SK-N-SH (cell line): ENCODE measurements at regions not wholly inside any gene's neighbourhood (a gene's known extent, or its start where the extent isn't known, plus 50 kb on each side); places are given as distances from the start of the nearest gene placed in this dataset.

ENCODE experiments used
- CTCF ChIA-PET: fragments of 300-600, 350-600 bp; formaldehyde crosslinking; extraction: SDS; loops from one replicate; lab custom pipeline; 2021; lab: Yijun Ruan, JAX
- POLR2A ChIA-PET: fragments of 350-600 bp; sonication (Branson Sonifier 250); formaldehyde crosslinking; extraction: SDS; loops from one replicate; lab custom pipeline; 2020; ENCODE audit warnings: antibody characterized with exemption, inconsistent platforms; lab: Yijun Ruan, JAX
- DNase-seq: peaks from one replicate; pipeline ENCODE4 v3.0.0; 2012
- H2AFZ ChIP-seq: fragments of 200-600 bp; sonication (generic); 2 replicates; pipeline ENCODE4 v1.8.1; 2016; ENCODE audit warnings: antibody characterized with exemption, mild to moderate bottlenecking, low read depth
- H3F3A ChIP-seq: fragments of 200-600 bp; sonication (generic); replicated peaks from 2 replicates; pipeline ENCODE3; 2016; ENCODE audit warnings: antibody characterized with exemption, mild to moderate bottlenecking; ENCODE audit not compliant: insufficient read depth
- H3K27ac ChIP-seq, 2 experiments: fragments of 200-500 bp in 1 of 2; fragments of 200-600 bp in 1 of 2; sonication (Bioruptor generic) in 1 of 2; sonication (generic), shearing (Covaris generic) in 1 of 2; 2 replicates each; pipeline versions ENCODE4 v1.5.1 to v1.6.1; 2014 to 2016; ENCODE audit warnings: low read depth in 2 of 2, inconsistent platforms in 1 of 2, low read length in 1 of 2, mild to moderate bottlenecking in 1 of 2, mixed read lengths in 1 of 2
- H3K27me3 ChIP-seq: fragments of 200-600 bp; sonication (generic), shearing (Covaris generic); 2 replicates; pipeline ENCODE4 v1.6.1; 2016; ENCODE audit warnings: mixed run types; ENCODE audit not compliant: insufficient read depth
- H3K36me3 ChIP-seq, 2 experiments: fragments of 200-500 bp in 1 of 2; fragments of 200-600 bp in 1 of 2; sonication (Bioruptor generic) in 1 of 2; sonication (generic) in 1 of 2; replicated peaks in 1 of 2; 2 replicates each; pipeline versions ENCODE3 to v1.5.1; 2014 to 2016; ENCODE audit warnings: low read length in 1 of 2, mild to moderate bottlenecking in 1 of 2; ENCODE audit not compliant: insufficient read depth in 2 of 2, control insufficient read depth in 1 of 2
- H3K4me1 ChIP-seq, 2 experiments: fragments of 200-500 bp in 1 of 2; fragments of 200-600 bp in 1 of 2; sonication (Bioruptor generic) in 1 of 2; sonication (generic), shearing (Covaris generic) in 1 of 2; 2 replicates each; pipeline versions ENCODE4 v1.5.1 to v1.6.1; 2014 to 2016; ENCODE audit warnings: low read depth in 1 of 2, low read length in 1 of 2, mixed run types in 1 of 2; ENCODE audit not compliant: insufficient read depth in 2 of 2, control insufficient read depth in 1 of 2
- H3K4me2 ChIP-seq: fragments of 200-600 bp; sonication (generic), shearing (Covaris generic); 2 replicates; pipeline ENCODE4 v1.6.1; 2017; ENCODE audit warnings: mixed run types
- H3K4me3 ChIP-seq, 2 experiments: fragments of 200-500 bp in 1 of 2; fragments of 200-600 bp in 1 of 2; sonication (Bioruptor generic) in 1 of 2; sonication (generic), shearing (Covaris generic) in 1 of 2; 2 replicates each; pipeline versions ENCODE4 v1.5.1 to v1.8.1; 2014 to 2016; ENCODE audit warnings: low read depth in 2 of 2, inconsistent platforms in 1 of 2, low read length in 1 of 2, mild to moderate bottlenecking in 1 of 2, mixed read lengths in 1 of 2, moderate library complexity in 1 of 2
- H3K79me2 ChIP-seq: fragments of 200-600 bp; sonication (generic); 2 replicates; pipeline ENCODE4 v1.8.1; 2017; ENCODE audit warnings: mild to moderate bottlenecking; ENCODE audit not compliant: insufficient read depth
- H3K9ac ChIP-seq: fragments of 200-600 bp; sonication (generic); 2 replicates; pipeline ENCODE4 v1.6.1; 2017; ENCODE audit warnings: mixed run types
- H3K9me2 ChIP-seq: fragments of 200-600 bp; sonication (generic); 2 replicates; pipeline ENCODE4 v1.6.1; 2017; ENCODE audit warnings: mixed run types
- H3K9me3 ChIP-seq: fragments of 200-600 bp; sonication (generic); 2 replicates; pipeline ENCODE4 v1.6.1; 2017; ENCODE audit warnings: mixed run types, mild to moderate bottlenecking, moderate library complexity
- H4K20me1 ChIP-seq: fragments of 200-600 bp; sonication (generic); 2 replicates; pipeline ENCODE4 v1.6.1; 2017; ENCODE audit warnings: mild to moderate bottlenecking, mixed run types; ENCODE audit not compliant: insufficient read depth
- EZH2phosphoT487 ChIP-seq: fragments of 200-600 bp; sonication (generic); IDR thresholded peaks from 2 replicates; pipeline ENCODE4 v1.6.1; 2017; ENCODE audit warnings: low read depth, mixed run types, mild to moderate bottlenecking, antibody characterized with exemption, moderate library complexity, borderline replicate concordance
- FOXM1 ChIP-seq: IDR thresholded peaks from 2 replicates; pipeline ENCODE4 v1.4.0; 2012; ENCODE audit warnings: low read depth, mild to moderate bottlenecking
- MXI1 ChIP-seq: IDR thresholded peaks from 2 replicates; pipeline ENCODE4 v1.6.1; 2012; ENCODE audit warnings: mild to moderate bottlenecking, low read depth, low read length, improper control_type of control experiment
- NRF1 ChIP-seq: IDR thresholded peaks from 2 replicates; pipeline ENCODE4 v1.6.1; 2012; ENCODE audit warnings: low read depth, mild to moderate bottlenecking, low read length
- PBX3 ChIP-seq: IDR thresholded peaks from 2 replicates; pipeline ENCODE4; 2012
- RCOR1 ChIP-seq: fragments of 150-350 bp; IDR thresholded peaks from 2 replicates; pipeline ENCODE4 v1.6.1; 2017; ENCODE audit warnings: antibody characterized with exemption, low read length
- SMC3 ChIP-seq: IDR thresholded peaks from 2 replicates; pipeline ENCODE4 v1.6.1; 2012; ENCODE audit warnings: low read depth, low read length, improper control_type of control experiment
- TAF1 ChIP-seq: IDR thresholded peaks from 2 replicates; pipeline ENCODE4 v1.6.1; 2012; ENCODE audit warnings: low read depth, mild to moderate bottlenecking, low read length, moderate library complexity, borderline replicate concordance
- YY1 ChIP-seq: IDR thresholded peaks from 2 replicates; pipeline ENCODE4 v1.4.0; 2012; ENCODE audit warnings: low read depth, mild to moderate bottlenecking
- whole genome bisulfite sequencing: methylation state at CpG from one replicate; pipeline ENCODE4 v1.1.6; 2017; ENCODE audit warnings: low lambda C conversion rate; 5-methylcytosine and 5-hydroxymethylcytosine counted together
- TF ChIP-seq, protein P1 (sequence below): IDR thresholded peaks from 2 replicates; pipeline ENCODE4 v1.4.0; 2012; ENCODE audit warnings: low read depth, borderline replicate concordance
- TF ChIP-seq, protein P2 (sequence below): fragments of 200-600 bp; sonication (generic); IDR thresholded peaks from 2 replicates; pipeline ENCODE4 v1.6.1; 2017; ENCODE audit warnings: antibody characterized with exemption, mild to moderate bottlenecking, moderate library complexity
- TF ChIP-seq, protein P3 (sequence below): IDR thresholded peaks from 2 replicates; pipeline ENCODE4 v1.6.1; 2012; ENCODE audit warnings: mild to moderate bottlenecking, low read depth, low read length, moderate library complexity
- TF ChIP-seq, protein P4 (sequence below): fragments of 150-350 bp; IDR thresholded peaks from 2 replicates; pipeline ENCODE4 v1.6.1; 2017; ENCODE audit warnings: antibody characterized with exemption, low read length, low read depth, borderline replicate concordance
- TF ChIP-seq, protein P5 (sequence below): IDR thresholded peaks from 2 replicates; pipeline ENCODE4 v1.4.0; 2012; ENCODE audit warnings: low read depth, borderline replicate concordance

GRCh38 chr9:121589986-121590385 lies 61.4 kb upstream of the DAB2IP start:
- no peak overlapping the region for H3K4me2 ChIP-seq
- no peaks in the 10 kb centered on the region for H3K9me3 ChIP-seq
- H3K4me3 ChIP-seq: no peak overlapping the region
- DNase-seq: no peak
- no peaks in the 10 kb centered on the region for H4K20me1 ChIP-seq
- ChIA-PET CTCF (interaction anchor here (1.8 kb wide), 1 partner anchor 44 kb away, joined by 8 read pairs; no protein-coding TSS in a partner anchor), POLR2A (no interaction called here)
- H2AFZ ChIP-seq: no peak overlapping the region
- H3K27ac ChIP-seq: no peak overlapping the region
- WGBS: 86% methylated on average over 5 of the region's 5 CpGs
- no peaks in the 10 kb centered on the region for H3K27me3 ChIP-seq
- no peaks in the 10 kb centered on the region for H3K4me1 ChIP-seq
- no peak for TF ChIP-seq EZH2phosphoT487
- TF ChIP-seq MXI1: no peak
- TF ChIP-seq, protein P1, sequence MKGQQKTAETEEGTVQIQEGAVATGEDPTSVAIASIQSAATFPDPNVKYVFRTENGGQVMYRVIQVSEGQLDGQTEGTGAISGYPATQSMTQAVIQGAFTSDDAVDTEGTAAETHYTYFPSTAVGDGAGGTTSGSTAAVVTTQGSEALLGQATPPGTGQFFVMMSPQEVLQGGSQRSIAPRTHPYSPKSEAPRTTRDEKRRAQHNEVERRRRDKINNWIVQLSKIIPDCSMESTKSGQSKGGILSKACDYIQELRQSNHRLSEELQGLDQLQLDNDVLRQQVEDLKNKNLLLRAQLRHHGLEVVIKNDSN: no peak
- TF ChIP-seq, protein P2, sequence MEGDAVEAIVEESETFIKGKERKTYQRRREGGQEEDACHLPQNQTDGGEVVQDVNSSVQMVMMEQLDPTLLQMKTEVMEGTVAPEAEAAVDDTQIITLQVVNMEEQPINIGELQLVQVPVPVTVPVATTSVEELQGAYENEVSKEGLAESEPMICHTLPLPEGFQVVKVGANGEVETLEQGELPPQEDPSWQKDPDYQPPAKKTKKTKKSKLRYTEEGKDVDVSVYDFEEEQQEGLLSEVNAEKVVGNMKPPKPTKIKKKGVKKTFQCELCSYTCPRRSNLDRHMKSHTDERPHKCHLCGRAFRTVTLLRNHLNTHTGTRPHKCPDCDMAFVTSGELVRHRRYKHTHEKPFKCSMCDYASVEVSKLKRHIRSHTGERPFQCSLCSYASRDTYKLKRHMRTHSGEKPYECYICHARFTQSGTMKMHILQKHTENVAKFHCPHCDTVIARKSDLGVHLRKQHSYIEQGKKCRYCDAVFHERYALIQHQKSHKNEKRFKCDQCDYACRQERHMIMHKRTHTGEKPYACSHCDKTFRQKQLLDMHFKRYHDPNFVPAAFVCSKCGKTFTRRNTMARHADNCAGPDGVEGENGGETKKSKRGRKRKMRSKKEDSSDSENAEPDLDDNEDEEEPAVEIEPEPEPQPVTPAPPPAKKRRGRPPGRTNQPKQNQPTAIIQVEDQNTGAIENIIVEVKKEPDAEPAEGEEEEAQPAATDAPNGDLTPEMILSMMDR: no peak
- TF ChIP-seq, protein P3, sequence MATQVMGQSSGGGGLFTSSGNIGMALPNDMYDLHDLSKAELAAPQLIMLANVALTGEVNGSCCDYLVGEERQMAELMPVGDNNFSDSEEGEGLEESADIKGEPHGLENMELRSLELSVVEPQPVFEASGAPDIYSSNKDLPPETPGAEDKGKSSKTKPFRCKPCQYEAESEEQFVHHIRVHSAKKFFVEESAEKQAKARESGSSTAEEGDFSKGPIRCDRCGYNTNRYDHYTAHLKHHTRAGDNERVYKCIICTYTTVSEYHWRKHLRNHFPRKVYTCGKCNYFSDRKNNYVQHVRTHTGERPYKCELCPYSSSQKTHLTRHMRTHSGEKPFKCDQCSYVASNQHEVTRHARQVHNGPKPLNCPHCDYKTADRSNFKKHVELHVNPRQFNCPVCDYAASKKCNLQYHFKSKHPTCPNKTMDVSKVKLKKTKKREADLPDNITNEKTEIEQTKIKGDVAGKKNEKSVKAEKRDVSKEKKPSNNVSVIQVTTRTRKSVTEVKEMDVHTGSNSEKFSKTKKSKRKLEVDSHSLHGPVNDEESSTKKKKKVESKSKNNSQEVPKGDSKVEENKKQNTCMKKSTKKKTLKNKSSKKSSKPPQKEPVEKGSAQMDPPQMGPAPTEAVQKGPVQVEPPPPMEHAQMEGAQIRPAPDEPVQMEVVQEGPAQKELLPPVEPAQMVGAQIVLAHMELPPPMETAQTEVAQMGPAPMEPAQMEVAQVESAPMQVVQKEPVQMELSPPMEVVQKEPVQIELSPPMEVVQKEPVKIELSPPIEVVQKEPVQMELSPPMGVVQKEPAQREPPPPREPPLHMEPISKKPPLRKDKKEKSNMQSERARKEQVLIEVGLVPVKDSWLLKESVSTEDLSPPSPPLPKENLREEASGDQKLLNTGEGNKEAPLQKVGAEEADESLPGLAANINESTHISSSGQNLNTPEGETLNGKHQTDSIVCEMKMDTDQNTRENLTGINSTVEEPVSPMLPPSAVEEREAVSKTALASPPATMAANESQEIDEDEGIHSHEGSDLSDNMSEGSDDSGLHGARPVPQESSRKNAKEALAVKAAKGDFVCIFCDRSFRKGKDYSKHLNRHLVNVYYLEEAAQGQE: no peak
- no peak for TF ChIP-seq RCOR1
- TF ChIP-seq NRF1: no peak
- TF ChIP-seq YY1: no peak
- TF ChIP-seq TAF1: no peak
- no peak for TF ChIP-seq PBX3
- TF ChIP-seq FOXM1: no peak
- TF ChIP-seq SMC3: no peak
- TF ChIP-seq, protein P4, sequence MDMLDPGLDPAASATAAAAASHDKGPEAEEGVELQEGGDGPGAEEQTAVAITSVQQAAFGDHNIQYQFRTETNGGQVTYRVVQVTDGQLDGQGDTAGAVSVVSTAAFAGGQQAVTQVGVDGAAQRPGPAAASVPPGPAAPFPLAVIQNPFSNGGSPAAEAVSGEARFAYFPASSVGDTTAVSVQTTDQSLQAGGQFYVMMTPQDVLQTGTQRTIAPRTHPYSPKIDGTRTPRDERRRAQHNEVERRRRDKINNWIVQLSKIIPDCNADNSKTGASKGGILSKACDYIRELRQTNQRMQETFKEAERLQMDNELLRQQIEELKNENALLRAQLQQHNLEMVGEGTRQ: no peak
- TF ChIP-seq, protein P5, sequence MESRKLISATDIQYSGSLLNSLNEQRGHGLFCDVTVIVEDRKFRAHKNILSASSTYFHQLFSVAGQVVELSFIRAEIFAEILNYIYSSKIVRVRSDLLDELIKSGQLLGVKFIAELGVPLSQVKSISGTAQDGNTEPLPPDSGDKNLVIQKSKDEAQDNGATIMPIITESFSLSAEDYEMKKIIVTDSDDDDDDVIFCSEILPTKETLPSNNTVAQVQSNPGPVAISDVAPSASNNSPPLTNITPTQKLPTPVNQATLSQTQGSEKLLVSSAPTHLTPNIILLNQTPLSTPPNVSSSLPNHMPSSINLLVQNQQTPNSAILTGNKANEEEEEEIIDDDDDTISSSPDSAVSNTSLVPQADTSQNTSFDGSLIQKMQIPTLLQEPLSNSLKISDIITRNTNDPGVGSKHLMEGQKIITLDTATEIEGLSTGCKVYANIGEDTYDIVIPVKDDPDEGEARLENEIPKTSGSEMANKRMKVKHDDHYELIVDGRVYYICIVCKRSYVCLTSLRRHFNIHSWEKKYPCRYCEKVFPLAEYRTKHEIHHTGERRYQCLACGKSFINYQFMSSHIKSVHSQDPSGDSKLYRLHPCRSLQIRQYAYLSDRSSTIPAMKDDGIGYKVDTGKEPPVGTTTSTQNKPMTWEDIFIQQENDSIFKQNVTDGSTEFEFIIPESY: no peak
- no peaks in the 10 kb centered on the region for H3K9me2 ChIP-seq
- H3K36me3 ChIP-seq: no peaks in the 10 kb centered on the region
- no peaks in the 10 kb centered on the region for H3K79me2 ChIP-seq
- H3K9ac ChIP-seq: no peak overlapping the region
- H3F3A ChIP-seq: no peaks in the 10 kb centered on the region
